ENCODE measurements at regions not wholly inside any gene's neighbourhood (a gene's known extent, or its start where the extent isn't known, plus 50 kb on each side); places are given as distances from the start of the nearest gene placed in this dataset.

DNA sequence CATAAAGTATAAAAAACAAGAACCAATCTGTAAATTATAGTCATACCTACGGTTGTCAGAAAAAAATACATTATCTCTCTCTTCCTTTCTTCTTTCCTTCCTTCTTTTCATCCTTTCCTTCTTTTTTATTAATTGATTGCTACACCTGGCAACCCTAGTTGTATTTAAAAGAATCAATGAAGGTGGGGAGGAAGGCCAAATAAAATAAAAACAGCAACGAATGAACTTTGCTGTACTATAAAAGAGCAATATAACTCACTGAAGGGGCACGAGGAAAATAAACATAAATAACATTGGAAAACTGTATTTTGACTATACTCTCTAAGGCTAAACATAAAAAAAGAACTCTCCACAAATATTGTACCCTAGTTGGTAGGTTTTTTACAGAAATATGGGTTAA lies 898.2 kb upstream of the USP15 start:
- TF ChIP-seq CTCF (conservative IDR thresholded peaks at IDR 0.05) (no peak), EZH2 (IDR thresholded peaks at IDR 0.05; ENCODE audit: low read depth) (no peak)
